ENCODE measurements at regions not wholly inside any gene's neighbourhood (a gene's known extent, or its start where the extent isn't known, plus 50 kb on each side); places are given as distances from the start of the nearest gene placed in this dataset.

GRCh38 chr7:67377939-67378862, 381.6 kb downstream of the TYW1 start:
- TF ChIP-seq CTCF (conservative IDR thresholded peaks at IDR 0.05) (peak; percentile 90), ZFX (IDR thresholded peaks at IDR 0.05) (no peak)

All from C4-2B (cell line).